Spleen (tissue), 11 donors: ENCODE measurements at regions not wholly inside any gene's neighbourhood (a gene's known extent, or its start where the extent isn't known, plus 50 kb on each side); places are given as distances from the start of the nearest gene placed in this dataset.

Source experiments
- DNase-seq: peaks from one replicate; pipeline ENCODE4 v3.0.0-alpha.2; 2020
- H3K27ac ChIP-seq, 8 donors: fragments of 200-600 bp; sonication (generic) in 7 of 8; 1 replicate in 4 of 8; 2 replicates in 4 of 8; pipeline versions ENCODE4 v1.5.0 to v1.8.0; 2016 to 2021; ENCODE audit warnings: inconsistent platforms in 4 of 8, mild to moderate bottlenecking in 4 of 8, moderate library complexity in 1 of 8
- H3K27me3 ChIP-seq, 7 donors: fragments of 200-600 bp; sonication (generic) in 6 of 7; replicated peaks in 1 of 7; 1 replicate in 4 of 7; 2 replicates in 3 of 7; pipeline versions ENCODE4 v1.5.0 to v1.8.0; 2016 to 2021; ENCODE audit warnings: inconsistent platforms in 3 of 7, mild to moderate bottlenecking in 1 of 7
- H3K36me3 ChIP-seq, 6 donors: fragments of 200-600 bp; sonication (generic) in 5 of 6; 1 replicate in 4 of 6; 2 replicates in 2 of 6; pipeline versions ENCODE4 v1.5.0 to v1.8.0; 2016 to 2021; ENCODE audit warnings: inconsistent platforms in 2 of 6
- H3K4me1 ChIP-seq, 6 donors: fragments of 200-600 bp; sonication (generic) in 5 of 6; 1 replicate in 3 of 6; 2 replicates in 3 of 6; pipeline versions ENCODE4 v1.5.0 to v1.8.0; 2016 to 2021; ENCODE audit warnings: inconsistent platforms in 3 of 6
- H3K4me3 ChIP-seq, 8 donors: fragments of 200-600 bp; sonication (generic) in 7 of 8; 1 replicate in 4 of 8; 2 replicates in 4 of 8; pipeline versions ENCODE4 v1.5.0 to v1.8.0; 2016 to 2021; ENCODE audit warnings: inconsistent platforms in 4 of 8, mild to moderate bottlenecking in 4 of 8, moderate library complexity in 2 of 8
- H3K9me3 ChIP-seq, 8 donors: fragments of 200-600 bp; sonication (generic) in 7 of 8; 1 replicate in 4 of 8; 2 replicates in 4 of 8; pipeline versions ENCODE4 v1.5.0 to v1.8.0; 2016 to 2021; ENCODE audit warnings: inconsistent platforms in 4 of 8
- POLR2A ChIP-seq, 3 donors: fragments of 450-650 bp; IDR thresholded peaks; one replicate each; pipeline ENCODE4 v1.5.1; 2017; ENCODE audit warnings: antibody characterized with exemption in 3 of 3, mild to moderate bottlenecking in 1 of 3
- POLR2AphosphoS5 ChIP-seq, 3 donors: sonication (generic); formaldehyde crosslinking; IDR thresholded peaks; one replicate each; pipeline ENCODE4 v1.5.1; 2017; ENCODE audit warnings: antibody characterized with exemption in 3 of 3
- WGBS, 5 donors: extraction: QIAGEN DNeasy Blood & Tissue Kit in 3 of 5; methylation state at CpG; one replicate each; pipeline versions ENCODE4 v1.1.5 to v1.1.7; 2013 to 2018; 5-methylcytosine and 5-hydroxymethylcytosine counted together
- intact Hi-C: fragments of 100-400 bp; cut with DNase I; formaldehyde crosslinking; loops from one replicate; pipeline ENCODE4 v1.15.0; 2023; ENCODE audit warnings: low total_unique reads
- TF ChIP-seq, protein P1 (sequence below), 11 experiments: fragments of 200-600 bp in 7 of 11; fragments of 450-650 bp in 4 of 11; sonication (generic) in 4 of 11; IDR thresholded peaks in 8 of 11; conservative IDR thresholded peaks in 3 of 11; 1 replicate in 7 of 11; 2 replicates in 4 of 11; pipeline versions ENCODE4 v1.4.0 to v1.8.0; 2016 to 2021; ENCODE audit warnings: antibody characterized with exemption in 11 of 11, inconsistent platforms in 4 of 11, mild to moderate bottlenecking in 1 of 11
- donor health status: healthy with polysubstance abuse.
- donor health status: DM: no; HTN: no; CAD: no; lungs with moderate emphysema.
- donor health status: DM: no; HTN: no; CAD: no.
- donor health status: Bipolar disorder and iron deficiency.
- donor health status: healthy.
- donor health status: DM: no; HTN: no; CAD: no.
- donor health status: DM: yes; HTN: yes; CAD: no.

DNA sequence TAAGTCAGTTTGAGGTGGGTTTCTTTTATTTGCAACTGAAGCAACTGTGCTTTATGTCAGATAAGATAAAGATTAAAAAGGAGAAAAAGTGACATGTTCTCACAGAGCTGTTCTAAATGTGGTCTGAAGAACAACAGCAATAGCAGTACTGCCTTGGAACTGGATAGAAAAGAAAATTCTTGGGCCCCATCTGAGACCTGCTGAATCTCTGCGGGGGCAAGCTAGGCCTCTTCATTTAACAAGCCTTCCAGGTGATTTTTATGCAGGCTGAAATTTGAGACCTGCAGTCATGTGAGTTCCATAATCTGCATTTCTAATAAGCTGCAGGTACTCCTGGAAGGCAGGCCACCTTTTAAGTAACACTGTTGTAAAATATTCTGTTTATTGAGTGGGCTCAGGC lies 91.4 kb upstream of the CTSC start:
- H3K27ac ChIP-seq = no peak overlapping the region
- H3K4me3 ChIP-seq = no peak overlapping the region
- no peaks in the 10 kb centered on the region for H3K9me3 ChIP-seq
- intact Hi-C loops = no loop called here
- no peak for TF ChIP-seq POLR2AphosphoS5 (IDR thresholded peaks at IDR 0.05)
- TF ChIP-seq, protein P1, sequence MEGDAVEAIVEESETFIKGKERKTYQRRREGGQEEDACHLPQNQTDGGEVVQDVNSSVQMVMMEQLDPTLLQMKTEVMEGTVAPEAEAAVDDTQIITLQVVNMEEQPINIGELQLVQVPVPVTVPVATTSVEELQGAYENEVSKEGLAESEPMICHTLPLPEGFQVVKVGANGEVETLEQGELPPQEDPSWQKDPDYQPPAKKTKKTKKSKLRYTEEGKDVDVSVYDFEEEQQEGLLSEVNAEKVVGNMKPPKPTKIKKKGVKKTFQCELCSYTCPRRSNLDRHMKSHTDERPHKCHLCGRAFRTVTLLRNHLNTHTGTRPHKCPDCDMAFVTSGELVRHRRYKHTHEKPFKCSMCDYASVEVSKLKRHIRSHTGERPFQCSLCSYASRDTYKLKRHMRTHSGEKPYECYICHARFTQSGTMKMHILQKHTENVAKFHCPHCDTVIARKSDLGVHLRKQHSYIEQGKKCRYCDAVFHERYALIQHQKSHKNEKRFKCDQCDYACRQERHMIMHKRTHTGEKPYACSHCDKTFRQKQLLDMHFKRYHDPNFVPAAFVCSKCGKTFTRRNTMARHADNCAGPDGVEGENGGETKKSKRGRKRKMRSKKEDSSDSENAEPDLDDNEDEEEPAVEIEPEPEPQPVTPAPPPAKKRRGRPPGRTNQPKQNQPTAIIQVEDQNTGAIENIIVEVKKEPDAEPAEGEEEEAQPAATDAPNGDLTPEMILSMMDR (IDR thresholded peaks at IDR 0.05 in 8 of 11, conservative IDR thresholded peaks at IDR 0.05 in 3 of 11) = no peak
- TF ChIP-seq POLR2A (IDR thresholded peaks at IDR 0.05) = no peak
- no peaks in the 10 kb centered on the region for H3K36me3 ChIP-seq
- no peaks in the 10 kb centered on the region for H3K4me1 ChIP-seq
- no peaks in the 10 kb centered on the region for H3K27me3 ChIP-seq
- no peak for DNase-seq
- WGBS, 5 donors = 91 to 97% (median 95%) methylated on average over 1 of the region's 1 CpG

DNA sequence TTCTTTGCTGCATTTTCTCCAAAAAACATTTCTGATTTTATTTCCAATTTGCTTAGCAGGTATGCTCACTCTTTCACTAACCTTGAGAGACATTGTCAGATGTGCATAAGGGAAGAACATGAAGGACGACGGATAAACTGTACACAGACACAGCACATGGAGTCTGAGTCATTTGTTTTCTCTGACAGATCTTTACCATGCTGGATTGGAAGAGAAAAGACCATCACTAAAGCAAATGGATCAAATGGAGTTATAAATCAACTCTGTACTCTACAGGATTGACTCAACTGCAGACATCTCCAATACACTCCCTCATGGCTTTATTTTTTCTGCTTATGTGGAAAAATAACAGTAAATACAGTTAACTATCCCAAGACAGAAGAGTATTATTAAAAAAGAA lies 90.2 kb upstream of the CTSC start:
- Histone ChIP-seq H3K36me3 (no peaks in the 10 kb centered on the region), H3K27ac (no peak overlapping the region), H3K4me1 (no peaks in the 10 kb centered on the region), H3K4me3 (no peak overlapping the region), H3K27me3 (no peaks in the 10 kb centered on the region), H3K9me3 (no peaks in the 10 kb centered on the region)
- intact Hi-C loops = no loop called here
- TF ChIP-seq, protein P1 (IDR thresholded peaks at IDR 0.05 in 8 of 11, conservative IDR thresholded peaks at IDR 0.05 in 3 of 11) = no peak
- no peak for TF ChIP-seq POLR2AphosphoS5 (IDR thresholded peaks at IDR 0.05)
- no peak for TF ChIP-seq POLR2A (IDR thresholded peaks at IDR 0.05)
- WGBS, 5 donors = 84 to 99% (median 98%) methylated on average over 2 of the region's 2 CpGs
- no peak for DNase-seq

DNA sequence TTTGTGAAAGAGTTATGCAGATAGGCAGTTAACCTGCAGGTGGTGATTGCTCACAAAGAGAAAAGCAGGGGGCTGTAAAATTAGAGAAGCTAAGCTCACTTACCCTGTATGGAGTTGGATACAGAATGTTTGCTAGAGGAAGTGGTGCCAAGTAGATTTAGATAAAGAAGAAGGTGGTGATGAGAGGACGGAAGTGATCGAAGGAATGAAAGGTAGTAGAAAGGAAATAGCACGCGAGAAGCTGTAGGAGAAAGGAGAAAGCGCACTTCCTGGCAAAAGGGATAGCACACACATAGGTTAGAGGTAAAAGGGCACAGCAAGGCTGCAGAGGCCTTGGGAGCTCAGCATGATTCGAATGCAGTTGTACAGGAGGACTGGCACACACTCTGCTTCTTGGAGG lies 87.3 kb upstream of the CTSC start:
- H3K9me3 ChIP-seq = no peaks in the 10 kb centered on the region
- intact Hi-C loops = no loop called here
- H3K27me3 ChIP-seq = no peaks in the 10 kb centered on the region
- no peak for TF ChIP-seq POLR2AphosphoS5 (IDR thresholded peaks at IDR 0.05)
- no peak for TF ChIP-seq POLR2A (IDR thresholded peaks at IDR 0.05)
- TF ChIP-seq, protein P1 (IDR thresholded peaks at IDR 0.05 in 8 of 11, conservative IDR thresholded peaks at IDR 0.05 in 3 of 11) = no peak
- H3K4me1 ChIP-seq = peaks cover 3 to 22% (median 13%) of the 10 kb centered on the region in 6 donors
- no peak overlapping the region for H3K27ac ChIP-seq
- H3K36me3 ChIP-seq = no peaks in the 10 kb centered on the region
- WGBS, 5 donors = 74 to 88% (median 79%) methylated on average over 6 of the region's 6 CpGs
- DNase-seq = no peak
- no peak overlapping the region for H3K4me3 ChIP-seq

DNA sequence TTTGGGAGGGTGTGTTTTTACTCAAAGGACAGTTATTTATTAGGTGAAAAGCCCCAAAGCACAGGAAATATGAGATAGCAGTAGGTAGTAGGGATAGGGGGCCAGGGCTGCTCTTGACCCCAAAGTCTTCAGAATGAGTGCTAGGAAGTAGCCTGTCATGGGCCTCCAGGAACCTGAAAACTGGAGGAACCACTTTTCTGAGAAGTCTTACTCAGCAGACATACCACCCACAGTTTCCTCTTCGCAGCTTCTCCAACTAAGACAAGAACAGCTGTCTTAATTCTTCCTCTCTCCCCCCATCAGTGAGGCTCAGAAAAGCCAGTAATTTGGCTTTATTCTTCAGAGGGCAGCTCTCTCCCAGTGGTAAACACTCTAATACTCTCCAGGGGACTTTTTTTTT lies 84.0 kb upstream of the CTSC start:
- Histone ChIP-seq H3K4me1 (peaks cover 3 to 34% (median 15%) of the 10 kb centered on the region in 6 donors), H3K27ac (peak overlapping the region; percentile 9 to 77 (median 61)), H3K36me3 (no peaks in the 10 kb centered on the region), H3K9me3 (no peaks in the 10 kb centered on the region), H3K27me3 (no peaks in the 10 kb centered on the region), H3K4me3 (no peak overlapping the region)
- intact Hi-C loops = no loop called here
- WGBS, 5 donors = 4 to 23% (median 12%) methylated on average over 1 of the region's 1 CpG
- TF ChIP-seq, protein P1 (IDR thresholded peaks at IDR 0.05 in 8 of 11, conservative IDR thresholded peaks at IDR 0.05 in 3 of 11) = no peak
- no peak for TF ChIP-seq POLR2AphosphoS5 (IDR thresholded peaks at IDR 0.05)
- TF ChIP-seq POLR2A (IDR thresholded peaks at IDR 0.05) = no peak
- DNase-seq = no peak
